ENCODE measurements at regions not wholly inside any gene's neighbourhood (a gene's known extent, or its start where the extent isn't known, plus 50 kb on each side); places are given as distances from the start of the nearest gene placed in this dataset.

DNA sequence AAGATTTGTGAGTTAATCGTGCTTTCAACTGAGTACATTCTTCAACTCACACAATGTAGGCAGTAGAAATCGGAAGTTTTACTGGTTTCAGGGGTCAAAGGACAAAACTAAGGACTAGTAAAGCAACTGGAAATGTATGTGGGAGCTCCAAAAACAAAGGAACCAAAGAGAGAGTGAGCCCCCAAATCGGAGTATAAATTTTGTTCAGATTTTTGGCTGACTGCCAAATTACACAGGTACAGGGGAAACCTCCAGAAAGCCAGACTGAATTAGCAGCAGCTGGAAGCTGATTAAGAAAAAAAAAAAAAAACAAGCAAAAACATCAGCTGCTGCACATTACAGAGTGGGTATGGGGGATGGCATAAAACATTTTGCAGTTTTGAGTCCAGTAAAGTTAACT is 75.2 kb upstream of the GNAZ start:
- Histone ChIP-seq H3K4me3 (ENCODE audit: low read length in 3 of 3) (no peak overlapping the region), H3K4me1 (ENCODE audit: control insufficient read depth in 2 of 3, insufficient read depth in 2 of 3, low read depth in 1 of 3, low read length in 3 of 3) (no peaks in the 10 kb centered on the region), H3K9ac (ENCODE audit: low read length in 3 of 3) (no peak overlapping the region), H3K9me3 (ENCODE audit: control insufficient read depth in 2 of 3, insufficient read depth in 1 of 3, low read length in 3 of 3) (peaks cover 0 to 11% (median 0%) of the 10 kb centered on the region in 3 donors), H3K27me3 (ENCODE audit: control insufficient read depth, insufficient read depth, low read length) (no peaks in the 10 kb centered on the region), H3K27ac (ENCODE audit: low read depth in 2 of 2, low read length in 2 of 2) (no peak overlapping the region), H3K36me3 (ENCODE audit: control insufficient read depth in 2 of 3, insufficient read depth in 3 of 3, low read length in 3 of 3) (no peaks in the 10 kb centered on the region)
- DNase-seq (peak in 2 of 5 donors; percentile 38 to 39), FAIRE-seq (no peak)
- intact Hi-C loops (cut with DNase I), result no loop called here
- TF ChIP-seq, protein P1, sequence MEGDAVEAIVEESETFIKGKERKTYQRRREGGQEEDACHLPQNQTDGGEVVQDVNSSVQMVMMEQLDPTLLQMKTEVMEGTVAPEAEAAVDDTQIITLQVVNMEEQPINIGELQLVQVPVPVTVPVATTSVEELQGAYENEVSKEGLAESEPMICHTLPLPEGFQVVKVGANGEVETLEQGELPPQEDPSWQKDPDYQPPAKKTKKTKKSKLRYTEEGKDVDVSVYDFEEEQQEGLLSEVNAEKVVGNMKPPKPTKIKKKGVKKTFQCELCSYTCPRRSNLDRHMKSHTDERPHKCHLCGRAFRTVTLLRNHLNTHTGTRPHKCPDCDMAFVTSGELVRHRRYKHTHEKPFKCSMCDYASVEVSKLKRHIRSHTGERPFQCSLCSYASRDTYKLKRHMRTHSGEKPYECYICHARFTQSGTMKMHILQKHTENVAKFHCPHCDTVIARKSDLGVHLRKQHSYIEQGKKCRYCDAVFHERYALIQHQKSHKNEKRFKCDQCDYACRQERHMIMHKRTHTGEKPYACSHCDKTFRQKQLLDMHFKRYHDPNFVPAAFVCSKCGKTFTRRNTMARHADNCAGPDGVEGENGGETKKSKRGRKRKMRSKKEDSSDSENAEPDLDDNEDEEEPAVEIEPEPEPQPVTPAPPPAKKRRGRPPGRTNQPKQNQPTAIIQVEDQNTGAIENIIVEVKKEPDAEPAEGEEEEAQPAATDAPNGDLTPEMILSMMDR (IDR thresholded peaks at IDR 0.05; ENCODE audit: borderline replicate concordance, extremely low read depth, insufficient read depth), result no peak

- FAIRE-seq (no peak), DNase-seq (peak in 1 of 5 donors; percentile 32)
- intact Hi-C loops (cut with DNase I), result no loop called here
- H3K27me3 ChIP-seq (ENCODE audit: control insufficient read depth, insufficient read depth, low read length), result no peaks in the 10 kb centered on the region
- no peak overlapping the region for H3K27ac ChIP-seq (ENCODE audit: low read depth in 2 of 2, low read length in 2 of 2)
- H3K9me3 ChIP-seq (ENCODE audit: control insufficient read depth in 2 of 3, insufficient read depth in 1 of 3, low read length in 3 of 3), result peaks cover 0 to 11% (median 0%) of the 10 kb centered on the region in 3 donors
- no peak overlapping the region for H3K4me3 ChIP-seq (ENCODE audit: low read length in 3 of 3)
- no peaks in the 10 kb centered on the region for H3K36me3 ChIP-seq (ENCODE audit: control insufficient read depth in 2 of 3, insufficient read depth in 3 of 3, low read length in 3 of 3)
- no peaks in the 10 kb centered on the region for H3K4me1 ChIP-seq (ENCODE audit: control insufficient read depth in 2 of 3, insufficient read depth in 2 of 3, low read depth in 1 of 3, low read length in 3 of 3)
- H3K9ac ChIP-seq (ENCODE audit: low read length in 3 of 3), result no peak overlapping the region
- TF ChIP-seq, protein P1 (IDR thresholded peaks at IDR 0.05; ENCODE audit: borderline replicate concordance, extremely low read depth, insufficient read depth), result no peak
Measured at GRCh38 chr22:22996511-22997261, 73.6 kb upstream of the GNAZ start.

DNA sequence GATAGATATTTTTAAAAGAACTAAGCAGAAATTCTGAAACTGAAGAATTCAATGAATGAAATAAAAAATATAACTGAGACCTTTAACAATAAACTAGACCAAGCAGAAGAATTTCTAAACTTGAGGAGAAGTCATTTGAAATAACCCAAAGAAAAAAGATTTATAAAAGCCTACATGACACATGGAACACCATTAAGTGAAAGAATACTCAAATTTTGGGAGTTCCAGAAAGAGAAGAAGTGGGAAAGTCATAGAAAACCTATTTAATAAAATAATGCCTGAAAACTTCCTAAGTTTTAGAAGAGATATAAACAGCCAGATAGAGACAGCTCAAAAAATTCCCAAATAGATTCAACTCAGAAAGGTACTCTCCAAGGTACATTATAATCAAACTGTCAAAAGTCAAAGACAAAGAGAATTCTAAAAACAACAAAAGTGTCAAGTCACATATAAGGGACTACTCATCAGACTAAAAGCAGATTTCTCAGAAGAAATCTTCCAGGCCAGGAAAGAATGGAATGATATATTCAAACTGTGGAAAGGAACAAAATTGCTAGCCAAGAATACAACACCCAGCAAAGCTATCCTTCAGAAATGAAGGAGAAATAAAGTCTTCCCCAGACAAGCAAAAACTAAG is 72.9 kb upstream of the GNAZ start:
- FAIRE-seq, result no peak

More for the DNA sequence above, 72.9 kb upstream of the GNAZ start:
- H3K9me3 ChIP-seq (ENCODE audit: control insufficient read depth in 2 of 3, insufficient read depth in 1 of 3, low read length in 3 of 3), result peaks cover 0 to 11% (median 0%) of the 10 kb centered on the region in 3 donors
- H3K9ac ChIP-seq (ENCODE audit: low read length in 3 of 3), result no peak overlapping the region
- no peak for DNase-seq
- no peaks in the 10 kb centered on the region for H3K27me3 ChIP-seq (ENCODE audit: control insufficient read depth, insufficient read depth, low read length)
- no peaks in the 10 kb centered on the region for H3K36me3 ChIP-seq (ENCODE audit: control insufficient read depth in 2 of 3, insufficient read depth in 3 of 3, low read length in 3 of 3)
- TF ChIP-seq, protein P1 (IDR thresholded peaks at IDR 0.05; ENCODE audit: borderline replicate concordance, extremely low read depth, insufficient read depth), result no peak
- no peak overlapping the region for H3K4me3 ChIP-seq (ENCODE audit: low read length in 3 of 3)
- intact Hi-C loops (cut with DNase I), result no loop called here
- no peak overlapping the region for H3K27ac ChIP-seq (ENCODE audit: low read depth in 2 of 2, low read length in 2 of 2)
- H3K4me1 ChIP-seq (ENCODE audit: control insufficient read depth in 2 of 3, insufficient read depth in 2 of 3, low read depth in 1 of 3, low read length in 3 of 3), result no peaks in the 10 kb centered on the region

All from kidney (tissue), 13 donors.